NOMO-1 treated with dmso at 0.1 percent for 144 hours (cell line): ENCODE measurements at regions not wholly inside any gene's neighbourhood (a gene's known extent, or its start where the extent isn't known, plus 50 kb on each side); places are given as distances from the start of the nearest gene placed in this dataset.
A peak's percentile ranks its signal among the peaks of the same experiment; 100 is the strongest.
"Not testable (repeated sequence)": the region's sequence is repeated elsewhere in the genome, so short reads cannot be mapped to it uniquely, and the experiment has no call there.

Experiments used
- DNase-seq: peaks from one replicate; lab custom pipeline; 2025; ENCODE audit not compliant: unreplicated experiment; lab: John Stamatoyannopoulos, UW

GRCh38 chr5:56632199-56632598 lies 183.2 kb upstream of the MAP3K1 start:
- no peak for DNase-seq

- no peak for DNase-seq
Observed at GRCh38 chr5:56631719-56632118, 183.6 kb upstream of the MAP3K1 start.

- DNase-seq: not testable (repeated sequence)
Observed at GRCh38 chr5:56628616-56629015, 186.7 kb upstream of the MAP3K1 start.

- no peak for DNase-seq
Observed at GRCh38 chr5:56625541-56625940, 189.8 kb upstream of the MAP3K1 start.

GRCh38 chr5:56624751-56625150 lies 190.6 kb upstream of the MAP3K1 start:
- no peak for DNase-seq

- no peak for DNase-seq
Observed at GRCh38 chr5:56622141-56622540, 193.2 kb upstream of the MAP3K1 start.

- no peak for DNase-seq
Observed at GRCh38 chr5:56620903-56621677, 194.3 kb upstream of the MAP3K1 start.

GRCh38 chr5:56617998-56618397 lies 197.4 kb upstream of the MAP3K1 start:
- no peak for DNase-seq

GRCh38 chr5:56616454-56617160 lies 198.7 kb upstream of the MAP3K1 start:
- DNase-seq: no peak

GRCh38 chr5:56615361-56616153 lies 199.8 kb upstream of the MAP3K1 start:
- DNase-seq: no peak

GRCh38 chr5:56612759-56613158 lies 202.6 kb upstream of the MAP3K1 start:
- DNase-seq: no peak

GRCh38 chr5:56612353-56612752 lies 203.0 kb upstream of the MAP3K1 start:
- DNase-seq: no peak

- no peak for DNase-seq
Observed at GRCh38 chr5:56610093-56610698, 205.2 kb upstream of the MAP3K1 start.

- DNase-seq: peak; percentile 58
Observed at GRCh38 chr5:56608217-56608925, 207.0 kb upstream of the MAP3K1 start.

- no peak for DNase-seq
Observed at GRCh38 chr5:56607551-56607950, 207.8 kb upstream of the MAP3K1 start.

GRCh38 chr5:56607074-56607473 lies 208.3 kb upstream of the MAP3K1 start:
- no peak for DNase-seq

GRCh38 chr5:56606192-56606591 lies 209.2 kb upstream of the MAP3K1 start:
- DNase-seq: no peak

GRCh38 chr5:56605231-56605630 lies 210.1 kb upstream of the MAP3K1 start:
- DNase-seq: no peak

- no peak for DNase-seq
Observed at GRCh38 chr5:56601641-56602071, 213.7 kb upstream of the MAP3K1 start.

- DNase-seq: no peak
Observed at GRCh38 chr5:56598941-56599340, 216.4 kb upstream of the MAP3K1 start.

GRCh38 chr5:56596155-56596554 lies 219.2 kb upstream of the MAP3K1 start:
- no peak for DNase-seq
